NCI-H524 (cell line): ENCODE measurements at regions not wholly inside any gene's neighbourhood (a gene's known extent, or its start where the extent isn't known, plus 50 kb on each side); places are given as distances from the start of the nearest gene placed in this dataset.

Experiments used
- DNase-seq, 2 experiments: peaks; one replicate each; lab custom pipeline; 2025; lab: John Stamatoyannopoulos, UW

- no peak for DNase-seq
Observed at GRCh38 chr4:140281828-140282552, 91.5 kb upstream of the SCOC start.

- DNase-seq: no peak
Observed at GRCh38 chr4:140277576-140277975, 95.9 kb upstream of the SCOC start.

- DNase-seq: no peak
Observed at GRCh38 chr4:140271553-140271952, 101.9 kb upstream of the SCOC start.

GRCh38 chr4:140269369-140269768 is 104.1 kb upstream of the SCOC start:
- no peak for DNase-seq

GRCh38 chr4:140268186-140268841 is 105.1 kb upstream of the SCOC start:
- no peak for DNase-seq

- DNase-seq: no peak
Observed at GRCh38 chr4:140267576-140267975, 105.9 kb upstream of the SCOC start.

GRCh38 chr4:140266958-140267568 is 106.4 kb upstream of the SCOC start:
- no peak for DNase-seq

GRCh38 chr4:140260227-140260626 is 106.2 kb upstream of the MAML3 start:
- no peak for DNase-seq

GRCh38 chr4:140258476-140258875 is 104.5 kb upstream of the MAML3 start:
- DNase-seq: no peak

- no peak for DNase-seq
Observed at GRCh38 chr4:140257461-140258305, 103.7 kb upstream of the MAML3 start.

- no peak for DNase-seq
Observed at GRCh38 chr4:140256941-140257340, 103.0 kb upstream of the MAML3 start.

- no peak for DNase-seq
Observed at GRCh38 chr4:140256335-140256734, 102.4 kb upstream of the MAML3 start.

GRCh38 chr4:140255927-140256326 is 101.9 kb upstream of the MAML3 start:
- DNase-seq: no peak

- no peak for DNase-seq
Observed at GRCh38 chr4:140255467-140255866, 101.5 kb upstream of the MAML3 start.

GRCh38 chr4:140254651-140255299 is 100.8 kb upstream of the MAML3 start:
- DNase-seq: no peak

GRCh38 chr4:140253556-140254027 is 99.6 kb upstream of the MAML3 start:
- no peak for DNase-seq

GRCh38 chr4:140252742-140253555 is 99.0 kb upstream of the MAML3 start:
- peak; percentile 50 to 64 for DNase-seq

GRCh38 chr4:140252141-140252741 is 98.3 kb upstream of the MAML3 start:
- peak; percentile 86 to 89 for DNase-seq

- no peak for DNase-seq
Observed at GRCh38 chr4:140251571-140251970, 97.6 kb upstream of the MAML3 start.

GRCh38 chr4:140250989-140251552 is 97.1 kb upstream of the MAML3 start:
- peak in 1 of 2 experiments; percentile 8 for DNase-seq
